ENCODE measurements at regions not wholly inside any gene's neighbourhood (a gene's known extent, or its start where the extent isn't known, plus 50 kb on each side); places are given as distances from the start of the nearest gene placed in this dataset.

- Histone ChIP-seq H3K27me3 (ENCODE audit: low read length) (no peaks in the 10 kb centered on the region), H3K9me2 (replicated peaks; ENCODE audit: low read length) (no peaks in the 10 kb centered on the region), H3K4me3 (ENCODE audit: low read length) (no peak overlapping the region), H3K4me2 (ENCODE audit: low read length) (no peak overlapping the region), H3K36me3 (ENCODE audit: low read depth, low read length) (no peaks in the 10 kb centered on the region), H3K9me3 (ENCODE audit: low read length) (no peaks in the 10 kb centered on the region), H3K79me2 (ENCODE audit: low read length) (no peaks in the 10 kb centered on the region), H4K20me1 (ENCODE audit: low read length) (no peaks in the 10 kb centered on the region), H3K4me1 (ENCODE audit: insufficient read depth, low read length) (no peaks in the 10 kb centered on the region), H2AFZ (ENCODE audit: low read length) (no peak overlapping the region), H3K27ac (ENCODE audit: low read length) (no peak overlapping the region), H3F3A (ENCODE audit: low read length, unreplicated experiment) (no peaks in the 10 kb centered on the region), H3K9ac (ENCODE audit: low read length) (no peak overlapping the region)
- CTCF ChIA-PET: no interaction called here
- TF ChIP-seq CTCF (conservative IDR thresholded peaks at IDR 0.05; ENCODE audit: low read depth, low read length) (no peak), EZH2 (IDR thresholded peaks at IDR 0.05; ENCODE audit: low read length, unreplicated experiment) (no peak), EZH2phosphoT487 (IDR thresholded peaks at IDR 0.05; ENCODE audit: borderline replicate concordance, low read length) (no peak)
- intact Hi-C loops (cut with micrococcal nuclease): no loop called here
- DNase-seq: no peak
- BruUV-seq (replicated peaks): no TSS peak
- no peak for ATAC-seq
- POLR2A ChIA-PET (ENCODE audit: unreplicated experiment): no interaction called here
Measured at GRCh38 chr2:6036211-6036610, 344.0 kb downstream of the SOX11 start.

GRCh38 chr2:6043238-6043637, 351.1 kb downstream of the SOX11 start:
- no peak overlapping the region for H2AFZ ChIP-seq (ENCODE audit: low read length)
- intact Hi-C loops (cut with micrococcal nuclease): no loop called here
- no peaks in the 10 kb centered on the region for H3K36me3 ChIP-seq (ENCODE audit: low read depth, low read length)
- no peak overlapping the region for H3K9ac ChIP-seq (ENCODE audit: low read length)
- DNase-seq: no peak
- H3F3A ChIP-seq (ENCODE audit: low read length, unreplicated experiment): no peaks in the 10 kb centered on the region
- ATAC-seq: no peak
- no peaks in the 10 kb centered on the region for H3K79me2 ChIP-seq (ENCODE audit: low read length)
- no peaks in the 10 kb centered on the region for H3K4me1 ChIP-seq (ENCODE audit: insufficient read depth, low read length)
- H4K20me1 ChIP-seq (ENCODE audit: low read length): no peaks in the 10 kb centered on the region
- no peaks in the 10 kb centered on the region for H3K9me3 ChIP-seq (ENCODE audit: low read length)
- H3K27me3 ChIP-seq (ENCODE audit: low read length): no peaks in the 10 kb centered on the region
- H3K4me2 ChIP-seq (ENCODE audit: low read length): no peak overlapping the region
- BruUV-seq (replicated peaks): no TSS peak
- ChIA-PET POLR2A (ENCODE audit: unreplicated experiment) (no interaction called here), CTCF (no interaction called here)
- TF ChIP-seq EZH2phosphoT487 (IDR thresholded peaks at IDR 0.05; ENCODE audit: borderline replicate concordance, low read length) (no peak), EZH2 (IDR thresholded peaks at IDR 0.05; ENCODE audit: low read length, unreplicated experiment) (no peak), CTCF (conservative IDR thresholded peaks at IDR 0.05; ENCODE audit: low read depth, low read length) (no peak)
- no peak overlapping the region for H3K4me3 ChIP-seq (ENCODE audit: low read length)
- H3K9me2 ChIP-seq (replicated peaks; ENCODE audit: low read length): no peaks in the 10 kb centered on the region
- no peak overlapping the region for H3K27ac ChIP-seq (ENCODE audit: low read length)

GRCh38 chr2:6052649-6053048, 360.5 kb downstream of the SOX11 start:
- H3K9ac ChIP-seq (ENCODE audit: low read length): no peak overlapping the region
- no peaks in the 10 kb centered on the region for H3K9me3 ChIP-seq (ENCODE audit: low read length)
- H3K27me3 ChIP-seq (ENCODE audit: low read length): no peaks in the 10 kb centered on the region
- H3K79me2 ChIP-seq (ENCODE audit: low read length): no peaks in the 10 kb centered on the region
- CTCF ChIA-PET: no interaction called here
- intact Hi-C loops (cut with micrococcal nuclease): no loop called here
- no peak overlapping the region for H3K4me3 ChIP-seq (ENCODE audit: low read length)
- H3K4me2 ChIP-seq (ENCODE audit: low read length): no peak overlapping the region
- no peaks in the 10 kb centered on the region for H3K9me2 ChIP-seq (replicated peaks; ENCODE audit: low read length)
- no TSS peak for BruUV-seq (replicated peaks)
- H3K4me1 ChIP-seq (ENCODE audit: insufficient read depth, low read length): no peaks in the 10 kb centered on the region
- no peaks in the 10 kb centered on the region for H3F3A ChIP-seq (ENCODE audit: low read length, unreplicated experiment)
- no peak for TF ChIP-seq EZH2 (IDR thresholded peaks at IDR 0.05; ENCODE audit: low read length, unreplicated experiment)
- no peak for TF ChIP-seq CTCF (conservative IDR thresholded peaks at IDR 0.05; ENCODE audit: low read depth, low read length)
- TF ChIP-seq EZH2phosphoT487 (IDR thresholded peaks at IDR 0.05; ENCODE audit: borderline replicate concordance, low read length): no peak
- ATAC-seq (no peak), DNase-seq (no peak)
- H3K27ac ChIP-seq (ENCODE audit: low read length): no peak overlapping the region
- H2AFZ ChIP-seq (ENCODE audit: low read length): no peak overlapping the region
- POLR2A ChIA-PET (ENCODE audit: unreplicated experiment): no interaction called here
- H4K20me1 ChIP-seq (ENCODE audit: low read length): no peaks in the 10 kb centered on the region
- H3K36me3 ChIP-seq (ENCODE audit: low read depth, low read length): no peaks in the 10 kb centered on the region; the same call in 1 of the 2 replicates
